ENCODE measurements at regions not wholly inside any gene's neighbourhood (a gene's known extent, or its start where the extent isn't known, plus 50 kb on each side); places are given as distances from the start of the nearest gene placed in this dataset.
"Not testable (repeated sequence)": the region's sequence is repeated elsewhere in the genome, so short reads cannot be mapped to it uniquely, and the experiment has no call there.

GRCh38 chr13:64083396-64083795, 2667.7 kb upstream of the PCDH20 start:
- TF ChIP-seq CTCF (IDR thresholded peaks at IDR 0.05): no peak
- ATAC-seq (ENCODE audit: insufficient number of reproducible peaks, low FRiP score, low read depth): no peak

GRCh38 chr13:64078480-64078936, 2662.9 kb upstream of the PCDH20 start:
- H3K27me3 ChIP-seq (replicated peaks; ENCODE audit: insufficient read depth): no peaks in the 10 kb centered on the region
- no peaks in the 10 kb centered on the region for H3K36me3 ChIP-seq
- TF ChIP-seq CTCF (IDR thresholded peaks at IDR 0.05): no peak
- H3K4me1 ChIP-seq (ENCODE audit: control insufficient read depth in 1 of 2, low read depth in 2 of 2): no peaks in the 10 kb centered on the region
- no peak overlapping the region for H3K4me3 ChIP-seq
- no peaks in the 10 kb centered on the region for H3K9me3 ChIP-seq
- DNase-seq (ENCODE audit: low spot score): no peak
- ATAC-seq (ENCODE audit: insufficient number of reproducible peaks, low FRiP score, low read depth): no peak
- H3K27ac ChIP-seq: no peak overlapping the region

More at GRCh38 chr13:64083396-64083795, 2667.7 kb upstream of the PCDH20 start:
- no peaks in the 10 kb centered on the region for H3K36me3 ChIP-seq
- H3K4me3 ChIP-seq: no peak overlapping the region
- H3K4me1 ChIP-seq (ENCODE audit: control insufficient read depth in 1 of 2, low read depth in 2 of 2): no peaks in the 10 kb centered on the region
- H3K27me3 ChIP-seq (replicated peaks; ENCODE audit: insufficient read depth): no peaks in the 10 kb centered on the region
- no peak overlapping the region for H3K27ac ChIP-seq
- no peaks in the 10 kb centered on the region for H3K9me3 ChIP-seq
- DNase-seq (ENCODE audit: low spot score): no peak

GRCh38 chr13:64078025-64078424, 2662.4 kb upstream of the PCDH20 start:
- Histone ChIP-seq H3K27me3 (replicated peaks; ENCODE audit: insufficient read depth) (no peaks in the 10 kb centered on the region), H3K9me3 (no peaks in the 10 kb centered on the region), H3K27ac (no peak overlapping the region), H3K4me3 (no peak overlapping the region), H3K36me3 (no peaks in the 10 kb centered on the region), H3K4me1 (ENCODE audit: control insufficient read depth in 1 of 2, low read depth in 2 of 2) (no peaks in the 10 kb centered on the region)
- DNase-seq (ENCODE audit: low spot score) (no peak), ATAC-seq (ENCODE audit: insufficient number of reproducible peaks, low FRiP score, low read depth) (no peak)
- TF ChIP-seq CTCF (IDR thresholded peaks at IDR 0.05): no peak

- H3K36me3 ChIP-seq; ATAC-seq (ENCODE audit: insufficient number of reproducible peaks, low FRiP score, low read depth); DNase-seq (ENCODE audit: low spot score); H3K9me3 ChIP-seq; H3K27ac ChIP-seq; H3K4me1 ChIP-seq (ENCODE audit: control insufficient read depth in 1 of 2, low read depth in 2 of 2); H3K4me3 ChIP-seq; H3K27me3 ChIP-seq (replicated peaks; ENCODE audit: insufficient read depth): not testable (repeated sequence)
These were observed 2661.6 kb upstream of the PCDH20 start for GRCh38 chr13:64077132-64077835.

- Histone ChIP-seq H3K4me1 (ENCODE audit: control insufficient read depth in 1 of 2, low read depth in 2 of 2) (no peaks in the 10 kb centered on the region), H3K27me3 (replicated peaks; ENCODE audit: insufficient read depth) (no peaks in the 10 kb centered on the region), H3K36me3 (no peaks in the 10 kb centered on the region), H3K9me3 (no peaks in the 10 kb centered on the region), H3K27ac (no peak overlapping the region), H3K4me3 (no peak overlapping the region)
- ATAC-seq (ENCODE audit: insufficient number of reproducible peaks, low FRiP score, low read depth) (no peak), DNase-seq (ENCODE audit: low spot score) (no peak)
- no peak for TF ChIP-seq CTCF (IDR thresholded peaks at IDR 0.05)
These were observed 2660.1 kb upstream of the PCDH20 start for GRCh38 chr13:64075543-64076271.
